Fibroblast of mammary gland (primary cell): ENCODE measurements at regions not wholly inside any gene's neighbourhood (a gene's known extent, or its start where the extent isn't known, plus 50 kb on each side); places are given as distances from the start of the nearest gene placed in this dataset.
"Not testable (repeated sequence)": the region's sequence is repeated elsewhere in the genome, so short reads cannot be mapped to it uniquely, and the experiment has no call there.

ENCODE experiments used
- DNase-seq: peaks from one replicate; pipeline ENCODE4 v3.0.0-alpha.2; 2010; ENCODE audit warnings: low read depth
- H3K4me3 ChIP-seq: 2 replicates; pipeline ENCODE4 v1.5.1; 2011; ENCODE audit warnings: low read depth, mild to moderate bottlenecking, low read length, moderate library complexity; ENCODE audit not compliant: control insufficient read depth
- TF ChIP-seq, protein P1 (sequence below): conservative IDR thresholded peaks from 2 replicates; pipeline ENCODE4 v1.5.1; 2011; ENCODE audit warnings: low read depth, low read length, inconsistent platforms; ENCODE audit not compliant: control insufficient read depth, insufficient read depth

DNA sequence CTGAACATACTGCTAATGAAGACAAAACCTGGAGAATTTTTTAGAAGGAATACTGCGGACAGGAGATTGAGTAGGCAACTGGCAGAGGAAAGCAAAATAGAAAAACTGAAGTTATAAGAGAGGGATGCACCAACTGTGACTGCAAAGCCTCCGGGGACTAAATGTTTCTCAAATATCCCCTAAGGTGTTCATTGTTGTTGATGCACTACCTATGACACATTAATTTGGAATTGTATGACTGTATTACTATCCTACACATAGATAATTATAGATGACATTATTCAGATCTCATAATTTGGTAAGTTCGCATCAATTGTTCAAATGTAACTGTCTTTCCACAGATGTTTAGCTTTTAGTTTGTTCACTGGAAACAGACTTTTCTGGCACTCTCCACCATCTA is 341.1 kb downstream of the MMUT start:
- TF ChIP-seq, protein P1, sequence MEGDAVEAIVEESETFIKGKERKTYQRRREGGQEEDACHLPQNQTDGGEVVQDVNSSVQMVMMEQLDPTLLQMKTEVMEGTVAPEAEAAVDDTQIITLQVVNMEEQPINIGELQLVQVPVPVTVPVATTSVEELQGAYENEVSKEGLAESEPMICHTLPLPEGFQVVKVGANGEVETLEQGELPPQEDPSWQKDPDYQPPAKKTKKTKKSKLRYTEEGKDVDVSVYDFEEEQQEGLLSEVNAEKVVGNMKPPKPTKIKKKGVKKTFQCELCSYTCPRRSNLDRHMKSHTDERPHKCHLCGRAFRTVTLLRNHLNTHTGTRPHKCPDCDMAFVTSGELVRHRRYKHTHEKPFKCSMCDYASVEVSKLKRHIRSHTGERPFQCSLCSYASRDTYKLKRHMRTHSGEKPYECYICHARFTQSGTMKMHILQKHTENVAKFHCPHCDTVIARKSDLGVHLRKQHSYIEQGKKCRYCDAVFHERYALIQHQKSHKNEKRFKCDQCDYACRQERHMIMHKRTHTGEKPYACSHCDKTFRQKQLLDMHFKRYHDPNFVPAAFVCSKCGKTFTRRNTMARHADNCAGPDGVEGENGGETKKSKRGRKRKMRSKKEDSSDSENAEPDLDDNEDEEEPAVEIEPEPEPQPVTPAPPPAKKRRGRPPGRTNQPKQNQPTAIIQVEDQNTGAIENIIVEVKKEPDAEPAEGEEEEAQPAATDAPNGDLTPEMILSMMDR = no peak
- H3K4me3 ChIP-seq = no peak overlapping the region
- DNase-seq = no peak

DNA sequence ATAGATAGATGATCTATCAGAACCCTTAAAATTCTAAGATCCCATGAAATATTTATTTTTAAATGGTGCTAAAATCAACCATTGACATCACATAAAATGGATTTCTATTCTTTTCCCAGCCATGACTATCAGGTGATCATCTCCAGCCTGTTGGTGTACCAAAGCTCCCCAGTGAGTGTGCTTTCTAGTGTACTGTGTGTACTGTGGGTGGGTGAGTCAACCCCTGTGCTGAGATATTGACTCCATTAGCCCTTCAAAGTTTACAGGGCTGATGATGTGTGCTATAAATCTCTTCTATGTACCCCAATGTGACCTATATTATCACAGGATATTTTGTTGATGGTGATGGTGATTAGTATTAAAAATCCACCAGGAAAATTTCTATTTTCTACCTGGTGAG is 344.6 kb downstream of the MMUT start:
- no peak overlapping the region for H3K4me3 ChIP-seq
- peak; percentile 16 for DNase-seq
- TF ChIP-seq, protein P1 = no peak

- H3K4me3 ChIP-seq = no peak overlapping the region
- TF ChIP-seq, protein P1 = no peak
- DNase-seq = no peak
These were observed 352.1 kb downstream of the MMUT start for GRCh38 chr6:49110916-49111315.

GRCh38 chr6:49097664-49098063 is 365.4 kb downstream of the MMUT start:
- not testable (repeated sequence) for H3K4me3 ChIP-seq, DNase-seq

DNA sequence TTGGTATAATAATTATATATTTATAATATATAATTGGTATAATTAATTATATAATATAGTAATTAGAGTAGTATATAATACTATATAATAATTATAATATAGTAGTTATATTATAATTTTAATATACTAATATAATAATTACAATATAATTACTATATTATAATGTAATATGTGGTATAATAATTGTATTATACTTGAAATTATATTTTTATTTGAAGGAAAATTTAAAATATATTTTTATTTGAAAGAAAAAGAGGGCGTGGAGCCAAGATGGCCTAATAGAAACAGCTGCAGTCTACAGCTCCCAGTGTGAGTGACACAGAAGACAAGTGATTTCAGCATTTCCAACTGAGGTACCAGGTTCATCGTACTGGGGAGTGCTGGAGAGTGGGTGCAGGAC is 365.9 kb downstream of the MMUT start:
- TF ChIP-seq, protein P1 = no peak
- DNase-seq = no peak
- no peak overlapping the region for H3K4me3 ChIP-seq

DNA sequence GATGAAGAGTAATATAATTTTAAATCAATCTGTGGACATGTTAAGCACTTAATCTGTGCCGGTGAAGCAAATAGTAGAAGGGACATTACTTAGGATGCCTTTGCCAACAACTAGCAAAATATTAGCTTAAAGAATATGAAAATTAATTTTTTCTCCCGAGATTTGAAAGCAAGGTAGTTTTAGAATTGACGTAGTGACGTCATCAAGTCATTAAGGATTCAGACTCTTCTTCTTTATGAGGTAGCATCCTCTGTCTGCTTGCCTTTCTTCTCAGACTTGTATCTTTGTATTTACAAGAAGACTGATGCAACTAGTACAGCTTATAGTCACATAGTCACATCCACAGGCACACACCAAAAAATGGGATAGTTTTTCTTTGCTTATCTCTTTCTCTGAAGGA is 374.4 kb downstream of the MMUT start:
- TF ChIP-seq, protein P1 = no peak
- DNase-seq = no peak
- H3K4me3 ChIP-seq = no peak overlapping the region

- H3K4me3 ChIP-seq = no peak overlapping the region
- peak; percentile 52 for DNase-seq
- TF ChIP-seq, protein P1 = no peak
These were observed 375.7 kb downstream of the MMUT start for GRCh38 chr6:49087369-49087768.

GRCh38 chr6:49082611-49083010 is 380.4 kb downstream of the MMUT start:
- no peak overlapping the region for H3K4me3 ChIP-seq
- TF ChIP-seq, protein P1 = no peak
- peak; percentile 11 for DNase-seq
